HCT116 (cell line): ENCODE measurements at regions not wholly inside any gene's neighbourhood (a gene's known extent, or its start where the extent isn't known, plus 50 kb on each side); places are given as distances from the start of the nearest gene placed in this dataset.

Source experiments
- ATAC-seq: fragments of 200-7000 bp; cut with Tn5 transposase; 2 replicates; pipeline ENCODE4 v1.9.1; 2020; ENCODE audit warnings: mild to moderate bottlenecking, moderate library complexity
- BruUV-seq: library from RNA; stranded (reverse); fragments of 400-500 nt; replicated peaks from 2 replicates; lab custom pipeline; 2021; lab: Mats Ljungman, UMichigan
- CTCF ChIA-PET: fragments of 300-600 bp; sonication (Branson Sonifier 250); formaldehyde crosslinking; loops from one replicate; lab custom pipeline; 2021; ENCODE audit warnings: antibody characterized with exemption; lab: Charles Lee
- POLR2A ChIA-PET: fragments of 300-600, 350-600 bp; sonication (Branson Sonifier 250); formaldehyde crosslinking; loops from one replicate; lab custom pipeline; 2021; ENCODE audit warnings: antibody characterized with exemption; lab: Charles Lee
- RAD21 ChIA-PET, 2 experiments: fragments of 300-600 bp; sonication (Branson Sonifier 250); formaldehyde crosslinking; loops; one replicate each; lab custom pipeline; 2023; ENCODE audit warnings: low total read pairs in 2 of 2; ENCODE audit not compliant: uncharacterized antibody in 2 of 2, unreplicated experiment in 2 of 2, low non-redundant PET in 1 of 2; lab: Charles Lee
- DNase-seq: peaks from one replicate; pipeline ENCODE4 v3.0.0-alpha.2; 2010; ENCODE audit warnings: low read depth, low spot score
- H2AFZ ChIP-seq: fragments of 200-600 bp; shearing (Covaris generic), sonication (generic); 2 replicates; pipeline ENCODE4 v1.6.1; 2017; ENCODE audit warnings: low read depth, mixed run types, mixed read lengths, antibody characterized with exemption, low read length; ENCODE audit not compliant: poor library complexity, severe bottlenecking
- H3K27ac ChIP-seq: 2 replicates; pipeline ENCODE4 v1.5.1; 2012; ENCODE audit warnings: low read depth, low read length
- H3K27me3 ChIP-seq: fragments of 200-600 bp; sonication (generic); 2 replicates; pipeline ENCODE4 v1.6.1; 2016; ENCODE audit warnings: mixed run types, low read length, mixed read lengths; ENCODE audit not compliant: insufficient read depth
- H3K36me3 ChIP-seq, 2 experiments: fragments of 200-500 bp in 1 of 2; fragments of 200-600 bp in 1 of 2; sonication (Bioruptor generic) in 1 of 2; sonication (generic) in 1 of 2; 2 replicates each; pipeline versions ENCODE4 v1.5.1 to v1.6.1; 2014 to 2016; ENCODE audit warnings: low read length in 2 of 2, inconsistent platforms in 1 of 2, mixed read lengths in 1 of 2, mixed run types in 1 of 2; ENCODE audit not compliant: insufficient read depth in 2 of 2, control insufficient read depth in 1 of 2
- H3K4me1 ChIP-seq, 2 experiments: fragments of 200-600 bp in 1 of 2; sonication (generic) in 1 of 2; 2 replicates each; pipeline versions ENCODE4 v1.5.1 to v1.6.1; 2012 to 2017; ENCODE audit warnings: low read length in 2 of 2, inconsistent platforms in 1 of 2, mild to moderate bottlenecking in 1 of 2, mixed read lengths in 1 of 2, mixed run types in 1 of 2, moderate library complexity in 1 of 2; ENCODE audit not compliant: insufficient read depth in 2 of 2, control insufficient read depth in 1 of 2
- H3K4me2 ChIP-seq: fragments of 200-600 bp; sonication (generic); 2 replicates; pipeline ENCODE4 v1.6.1; 2017; ENCODE audit warnings: mixed run types, low read length, mixed read lengths
- H3K4me3 ChIP-seq, 2 experiments: fragments of 200-600 bp in 1 of 2; sonication (generic) in 1 of 2; replicated peaks in 1 of 2; 2 replicates each; pipeline ENCODE4 v1.5.1; 2011 to 2016; ENCODE audit warnings: low read length in 2 of 2, control low read depth in 1 of 2, low read depth in 1 of 2, mild to moderate bottlenecking in 1 of 2, mixed read lengths in 1 of 2, mixed run types in 1 of 2
- H3K79me2 ChIP-seq: fragments of 200-600 bp; sonication (generic); 2 replicates; pipeline ENCODE4 v1.6.1; 2017; ENCODE audit warnings: mild to moderate bottlenecking, mixed run types, low read length, moderate library complexity, mixed read lengths; ENCODE audit not compliant: insufficient read depth
- H3K9ac ChIP-seq: fragments of 200-600 bp; sonication (generic); 2 replicates; pipeline ENCODE4 v1.6.1; 2016; ENCODE audit warnings: low read length, mixed read lengths
- H3K9me2 ChIP-seq: fragments of 200-600 bp; sonication (generic), shearing (Covaris generic); 2 replicates; pipeline ENCODE4 v1.6.1; 2017; ENCODE audit warnings: mixed run types, mild to moderate bottlenecking, moderate library complexity; ENCODE audit not compliant: insufficient read depth
- H3K9me3 ChIP-seq, 2 experiments: fragments of 200-500 bp in 1 of 2; fragments of 200-600 bp in 1 of 2; sonication (Bioruptor generic) in 1 of 2; sonication (generic) in 1 of 2; 2 replicates each; pipeline ENCODE4 v1.6.1; 2014 to 2017; ENCODE audit warnings: low read length in 2 of 2, mixed read lengths in 2 of 2, inconsistent platforms in 1 of 2, low read depth in 1 of 2, mild to moderate bottlenecking in 1 of 2, mixed run types in 1 of 2, moderate library complexity in 1 of 2; ENCODE audit not compliant: control insufficient read depth in 1 of 2, insufficient read depth in 1 of 2
- H4K20me1 ChIP-seq: fragments of 200-600 bp; sonication (generic), shearing (Covaris generic); 2 replicates; pipeline ENCODE4 v1.6.1; 2017; ENCODE audit warnings: mixed run types, mild to moderate bottlenecking, moderate library complexity; ENCODE audit not compliant: insufficient read depth
- CBX3 ChIP-seq: IDR thresholded peaks from 2 replicates; pipeline ENCODE4 v1.6.1; 2012; ENCODE audit warnings: low read depth
- JUND ChIP-seq: IDR thresholded peaks from 2 replicates; pipeline ENCODE4 v1.6.1; 2012
- POLR2A ChIP-seq: IDR thresholded peaks from 2 replicates; pipeline ENCODE4 v1.7.0; 2011; ENCODE audit warnings: borderline replicate concordance; ENCODE audit not compliant: insufficient read depth, insufficient read length; ENCODE audit errors: extremely low read depth
- SP1 ChIP-seq: IDR thresholded peaks from 2 replicates; pipeline ENCODE4 v1.6.1; 2012; ENCODE audit warnings: low read depth
- TCF7L2 ChIP-seq: IDR thresholded peaks from 2 replicates; pipeline ENCODE4 v1.7.0; 2011; ENCODE audit warnings: borderline replicate concordance, inconsistent platforms; ENCODE audit not compliant: insufficient read depth, insufficient read length; ENCODE audit errors: extremely low read depth
- ZFX ChIP-seq: fragments of 450-650 bp; IDR thresholded peaks from 2 replicates; pipeline ENCODE4 v1.6.1; 2017
- intact Hi-C: fragments of 100-400 bp; cut with micrococcal nuclease; formaldehyde crosslinking; loops from 2 replicates; pipeline ENCODE4 v1.10.0; 2022
- TF ChIP-seq, protein P1 (sequence below), 3 experiments: fragments of 200-600 bp in 1 of 3; sonication (generic) in 1 of 3; IDR thresholded peaks in 2 of 3; conservative IDR thresholded peaks in 1 of 3; 2 replicates each; pipeline ENCODE4 v1.5.1; 2012 to 2017; ENCODE audit warnings: low read depth in 2 of 3, low read length in 2 of 3, antibody characterized with exemption in 1 of 3, borderline replicate concordance in 1 of 3, control low read depth in 1 of 3, mild to moderate bottlenecking in 1 of 3, mixed read lengths in 1 of 3, mixed run types in 1 of 3, moderate library complexity in 1 of 3; ENCODE audit not compliant: insufficient read depth in 1 of 3
- TF ChIP-seq, protein P2 (sequence below): IDR thresholded peaks from 2 replicates; pipeline ENCODE4 v1.6.1; 2012
- TF ChIP-seq, protein P3 (sequence below): IDR thresholded peaks from 2 replicates; pipeline ENCODE4 v1.6.1; 2011; ENCODE audit warnings: mild to moderate bottlenecking, low read length, moderate library complexity; ENCODE audit not compliant: insufficient replicate concordance; ENCODE audit errors: extremely low read depth

DNA sequence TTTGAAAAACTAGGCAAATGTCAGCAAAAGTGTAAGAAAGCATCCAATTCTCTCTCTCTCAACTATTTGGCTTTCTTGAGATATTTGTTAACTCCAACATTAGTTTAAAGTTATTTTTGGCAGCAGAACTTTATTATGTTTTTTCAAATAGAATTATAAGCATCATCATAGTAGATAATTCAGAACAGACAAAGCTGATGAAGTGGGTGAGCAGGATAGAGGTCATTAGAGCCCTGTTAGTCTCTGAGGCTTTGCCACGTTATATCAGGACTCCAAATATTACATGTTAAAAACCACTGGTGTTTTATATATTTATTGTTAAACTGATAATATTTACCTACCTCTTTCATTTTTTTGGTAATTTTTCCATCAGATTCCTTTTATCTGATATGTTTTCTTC lies 903.0 kb downstream of the FSTL5 start:
- Histone ChIP-seq H2AFZ (no peak overlapping the region), H3K27me3 (no peaks in the 10 kb centered on the region), H3K9me3 (peaks cover 1 to 6% of the 10 kb centered on the region in 2 experiments; a peak in 1 of 4 replicates), H3K9me2 (no peaks in the 10 kb centered on the region), H4K20me1 (no peaks in the 10 kb centered on the region), H3K27ac (no peak overlapping the region), H3K4me3 (no peak overlapping the region), H3K36me3 (no peaks in the 10 kb centered on the region), H3K4me2 (no peak overlapping the region), H3K9ac (no peak overlapping the region), H3K4me1 (no peaks in the 10 kb centered on the region)
- intact Hi-C loops: no loop called here
- no TSS peak for BruUV-seq
- POLR2A ChIA-PET: no interaction called here
- DNase-seq (no peak), ATAC-seq (no peak)
- no peak for TF ChIP-seq POLR2A
- no peak for TF ChIP-seq SP1
- TF ChIP-seq, protein P1, sequence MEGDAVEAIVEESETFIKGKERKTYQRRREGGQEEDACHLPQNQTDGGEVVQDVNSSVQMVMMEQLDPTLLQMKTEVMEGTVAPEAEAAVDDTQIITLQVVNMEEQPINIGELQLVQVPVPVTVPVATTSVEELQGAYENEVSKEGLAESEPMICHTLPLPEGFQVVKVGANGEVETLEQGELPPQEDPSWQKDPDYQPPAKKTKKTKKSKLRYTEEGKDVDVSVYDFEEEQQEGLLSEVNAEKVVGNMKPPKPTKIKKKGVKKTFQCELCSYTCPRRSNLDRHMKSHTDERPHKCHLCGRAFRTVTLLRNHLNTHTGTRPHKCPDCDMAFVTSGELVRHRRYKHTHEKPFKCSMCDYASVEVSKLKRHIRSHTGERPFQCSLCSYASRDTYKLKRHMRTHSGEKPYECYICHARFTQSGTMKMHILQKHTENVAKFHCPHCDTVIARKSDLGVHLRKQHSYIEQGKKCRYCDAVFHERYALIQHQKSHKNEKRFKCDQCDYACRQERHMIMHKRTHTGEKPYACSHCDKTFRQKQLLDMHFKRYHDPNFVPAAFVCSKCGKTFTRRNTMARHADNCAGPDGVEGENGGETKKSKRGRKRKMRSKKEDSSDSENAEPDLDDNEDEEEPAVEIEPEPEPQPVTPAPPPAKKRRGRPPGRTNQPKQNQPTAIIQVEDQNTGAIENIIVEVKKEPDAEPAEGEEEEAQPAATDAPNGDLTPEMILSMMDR (IDR thresholded peaks at IDR 0.05 in 2 of 3, conservative IDR thresholded peaks at IDR 0.05 in 1 of 3; ENCODE audit: borderline replicate concordance in 1 of 3, insufficient read depth in 1 of 3, low read depth in 2 of 3, low read length in 2 of 3): no peak
- TF ChIP-seq TCF7L2: no peak
- TF ChIP-seq ZFX: no peak
- TF ChIP-seq, protein P2, sequence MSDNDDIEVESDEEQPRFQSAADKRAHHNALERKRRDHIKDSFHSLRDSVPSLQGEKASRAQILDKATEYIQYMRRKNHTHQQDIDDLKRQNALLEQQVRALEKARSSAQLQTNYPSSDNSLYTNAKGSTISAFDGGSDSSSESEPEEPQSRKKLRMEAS: no peak
- no peak for TF ChIP-seq JUND
- TF ChIP-seq CBX3: no peak
- TF ChIP-seq, protein P3, sequence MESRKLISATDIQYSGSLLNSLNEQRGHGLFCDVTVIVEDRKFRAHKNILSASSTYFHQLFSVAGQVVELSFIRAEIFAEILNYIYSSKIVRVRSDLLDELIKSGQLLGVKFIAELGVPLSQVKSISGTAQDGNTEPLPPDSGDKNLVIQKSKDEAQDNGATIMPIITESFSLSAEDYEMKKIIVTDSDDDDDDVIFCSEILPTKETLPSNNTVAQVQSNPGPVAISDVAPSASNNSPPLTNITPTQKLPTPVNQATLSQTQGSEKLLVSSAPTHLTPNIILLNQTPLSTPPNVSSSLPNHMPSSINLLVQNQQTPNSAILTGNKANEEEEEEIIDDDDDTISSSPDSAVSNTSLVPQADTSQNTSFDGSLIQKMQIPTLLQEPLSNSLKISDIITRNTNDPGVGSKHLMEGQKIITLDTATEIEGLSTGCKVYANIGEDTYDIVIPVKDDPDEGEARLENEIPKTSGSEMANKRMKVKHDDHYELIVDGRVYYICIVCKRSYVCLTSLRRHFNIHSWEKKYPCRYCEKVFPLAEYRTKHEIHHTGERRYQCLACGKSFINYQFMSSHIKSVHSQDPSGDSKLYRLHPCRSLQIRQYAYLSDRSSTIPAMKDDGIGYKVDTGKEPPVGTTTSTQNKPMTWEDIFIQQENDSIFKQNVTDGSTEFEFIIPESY: no peak
- TF ChIP-seq, all 23 proteins: peak for 0
- RAD21 ChIA-PET: no interaction called here
- H3K79me2 ChIP-seq: no peaks in the 10 kb centered on the region
- CTCF ChIA-PET: no interaction called here
